IMR-90 (cell line): ENCODE measurements at regions not wholly inside any gene's neighbourhood (a gene's known extent, or its start where the extent isn't known, plus 50 kb on each side); places are given as distances from the start of the nearest gene placed in this dataset.

ENCODE experiments used
- ATAC-seq: fragments of 200-7000 bp; cut with Tn5 transposase; 2 replicates; pipeline ENCODE4 v1.9.1; 2020; ENCODE audit warnings: low read depth, mild to moderate bottlenecking, moderate library complexity
- BruUV-seq: library from RNA; stranded (reverse); fragments of 400-500 nt; replicated peaks from 2 replicates; lab custom pipeline; 2021; lab: Mats Ljungman, UMichigan
- CTCF ChIA-PET: fragments of 300-600 bp; formaldehyde crosslinking; extraction: SDS; loops from one replicate; lab custom pipeline; 2021; ENCODE audit warnings: antibody characterized with exemption; lab: Yijun Ruan, JAX
- POLR2A ChIA-PET: fragments of 300-600 bp; sonication (Branson Sonifier 250); formaldehyde crosslinking; loops from one replicate; lab custom pipeline; 2022; ENCODE audit warnings: antibody characterized with exemption; ENCODE audit not compliant: unreplicated experiment; lab: Charles Lee
- DNase-seq: peaks from one replicate; pipeline ENCODE4 v3.0.0; 2013
- H2AFZ ChIP-seq: replicated peaks from 2 replicates; pipeline ENCODE3; 2013; ENCODE audit warnings: low read length, mild to moderate bottlenecking; ENCODE audit not compliant: poor library complexity
- H2AK5ac ChIP-seq: 2 replicates; pipeline ENCODE4 v1.6.1; 2013; ENCODE audit warnings: low read depth, low read length, inconsistent platforms
- H2AK9ac ChIP-seq: replicated peaks from 2 replicates; pipeline ENCODE3; 2013; ENCODE audit warnings: mild to moderate bottlenecking, low read depth, low read length, moderate library complexity; ENCODE audit not compliant: poor library complexity
- H2BK120ac ChIP-seq: 2 replicates; pipeline ENCODE4 v1.6.1; 2013; ENCODE audit warnings: low read depth, low read length, inconsistent platforms
- H2BK15ac ChIP-seq: 3 replicates; pipeline ENCODE4 v1.6.1; 2013; ENCODE audit warnings: low read depth, low read length, inconsistent platforms
- H2BK20ac ChIP-seq: 2 replicates; pipeline ENCODE4 v1.6.1; 2013; ENCODE audit warnings: low read depth, mild to moderate bottlenecking, inconsistent platforms, low read length, moderate library complexity
- H2BK5ac ChIP-seq: 2 replicates; pipeline ENCODE4 v1.6.1; 2013; ENCODE audit warnings: mild to moderate bottlenecking, low read depth, low read length, inconsistent platforms; ENCODE audit not compliant: poor library complexity, severe bottlenecking
- H3K14ac ChIP-seq: replicated peaks from 2 replicates; pipeline ENCODE4 v1.6.1; 2013; ENCODE audit warnings: low read depth, low read length, inconsistent platforms
- H3K18ac ChIP-seq: 2 replicates; pipeline ENCODE4 v1.6.1; 2013; ENCODE audit warnings: low read depth, low read length, control low read depth
- H3K23ac ChIP-seq: 2 replicates; pipeline ENCODE4 v1.6.1; 2013; ENCODE audit warnings: low read depth, low read length, inconsistent platforms
- H3K27ac ChIP-seq: 2 replicates; pipeline ENCODE4 v1.5.1; 2013; ENCODE audit warnings: mild to moderate bottlenecking, control low read depth, low read length; ENCODE audit not compliant: insufficient read depth
- H3K27me3 ChIP-seq: 2 replicates; pipeline ENCODE4 v1.6.1; 2013; ENCODE audit warnings: low read length; ENCODE audit not compliant: control insufficient read depth, insufficient read depth
- H3K36me3 ChIP-seq: 2 replicates; pipeline ENCODE4 v1.6.1; 2013; ENCODE audit warnings: low read length, mixed read lengths; ENCODE audit not compliant: control insufficient read depth, insufficient read depth
- H3K4ac ChIP-seq: 2 replicates; pipeline ENCODE4 v1.6.1; 2013; ENCODE audit warnings: low read depth, low read length, inconsistent platforms
- H3K4me1 ChIP-seq: 2 replicates; pipeline ENCODE4 v1.6.1; 2013; ENCODE audit warnings: low read length, mixed read lengths; ENCODE audit not compliant: control insufficient read depth, insufficient read depth
- H3K4me2 ChIP-seq: 2 replicates; pipeline ENCODE4 v1.6.1; 2013; ENCODE audit warnings: low read depth, mild to moderate bottlenecking, control low read depth, low read length, moderate library complexity
- H3K4me3 ChIP-seq: 2 replicates; pipeline ENCODE4 v1.5.1; 2013; ENCODE audit warnings: low read depth, mild to moderate bottlenecking, control low read depth, low read length, moderate library complexity; ENCODE audit not compliant: insufficient read depth
- H3K56ac ChIP-seq: 2 replicates; pipeline ENCODE4 v1.6.1; 2013; ENCODE audit warnings: low read length, inconsistent platforms; ENCODE audit not compliant: insufficient read depth; ENCODE audit errors: extremely low read depth
- H3K79me1 ChIP-seq, 2 experiments: 2 replicates each; pipeline ENCODE4 v1.6.1; 2013; ENCODE audit warnings: low read length in 2 of 2, inconsistent platforms in 1 of 2, low read depth in 1 of 2
- H3K9ac ChIP-seq: 2 replicates; pipeline ENCODE4 v1.6.1; 2013; ENCODE audit warnings: low read depth, low read length, control low read depth
- H3K9me1 ChIP-seq: 2 replicates; pipeline ENCODE4 v1.6.1; 2013; ENCODE audit warnings: low read length, inconsistent platforms; ENCODE audit not compliant: insufficient read depth
- H3K9me3 ChIP-seq: 2 replicates; pipeline ENCODE4 v1.6.1; 2013; ENCODE audit warnings: low read length; ENCODE audit not compliant: control insufficient read depth, insufficient read depth
- H4K20me1 ChIP-seq: 2 replicates; pipeline ENCODE4 v1.6.1; 2013; ENCODE audit warnings: low read length, inconsistent platforms; ENCODE audit not compliant: insufficient read depth
- H4K5ac ChIP-seq: 2 replicates; pipeline ENCODE4 v1.6.1; 2013; ENCODE audit warnings: mild to moderate bottlenecking, low read depth, low read length, control low read depth
- H4K8ac ChIP-seq, 2 experiments: 2 replicates each; pipeline ENCODE4 v1.6.1; 2013; ENCODE audit warnings: low read depth in 2 of 2, low read length in 2 of 2, control low read depth in 1 of 2, inconsistent platforms in 1 of 2
- H4K91ac ChIP-seq: 2 replicates; pipeline ENCODE4 v1.6.1; 2013; ENCODE audit warnings: low read depth, low read length, inconsistent platforms; ENCODE audit not compliant: insufficient read depth
- BHLHE40 ChIP-seq: fragments of 150-350 bp; IDR thresholded peaks from 2 replicates; pipeline ENCODE4 v1.6.1; 2016; ENCODE audit warnings: mild to moderate bottlenecking, low read depth, low read length
- CEBPB ChIP-seq: IDR thresholded peaks from 2 replicates; pipeline ENCODE4 v1.6.1; 2012; ENCODE audit warnings: low read depth, low read length, improper control_type of control experiment
- CTCF ChIP-seq: conservative IDR thresholded peaks from 2 replicates; pipeline ENCODE4 v1.5.1; 2012; ENCODE audit warnings: mild to moderate bottlenecking, low read depth, low read length, improper control_type of control experiment
- ELK1 ChIP-seq: fragments of 150-350 bp; IDR thresholded peaks from 2 replicates; pipeline ENCODE4 v1.6.1; 2016; ENCODE audit warnings: low read depth, mild to moderate bottlenecking, low read length, moderate library complexity, borderline replicate concordance
- FOS ChIP-seq: fragments of 150-350 bp; IDR thresholded peaks from 2 replicates; pipeline ENCODE4 v1.6.1; 2016; ENCODE audit warnings: low read depth, low read length
- MAZ ChIP-seq: IDR thresholded peaks from 2 replicates; pipeline ENCODE4 v1.6.1; 2012; ENCODE audit warnings: low read depth, mild to moderate bottlenecking, low read length, improper control_type of control experiment, moderate library complexity, borderline replicate concordance
- MXI1 ChIP-seq: IDR thresholded peaks from 2 replicates; pipeline ENCODE4 v1.6.1; 2012; ENCODE audit warnings: low read depth, mild to moderate bottlenecking, low read length, moderate library complexity, borderline replicate concordance
- NFE2L2 ChIP-seq: fragments of 150-350 bp; IDR thresholded peaks from 2 replicates; pipeline ENCODE4 v1.6.1; 2016; ENCODE audit warnings: low read depth, mild to moderate bottlenecking, low read length
- POLR2A ChIP-seq: IDR thresholded peaks from 2 replicates; pipeline ENCODE4 v1.6.1; 2012; ENCODE audit warnings: mild to moderate bottlenecking, low read depth, low read length
- RFX5 ChIP-seq: IDR thresholded peaks from 2 replicates; pipeline ENCODE4 v1.8.0; 2012; ENCODE audit warnings: low read depth, mild to moderate bottlenecking, low read length, moderate library complexity
- USF2 ChIP-seq: fragments of 150-350 bp; IDR thresholded peaks from 2 replicates; pipeline ENCODE4 v1.6.1; 2017; ENCODE audit warnings: mild to moderate bottlenecking, antibody characterized with exemption, low read length, low read depth
- WGBS, 2 experiments: methylation state at CpG; one replicate each; pipeline versions ENCODE4 v1.1.5 to v1.1.7; 2013; ENCODE audit warnings: missing lambda C conversion rate in 2 of 2; ENCODE audit not compliant: insufficient read length in 1 of 2; ENCODE audit errors: extremely low coverage in 2 of 2; 5-methylcytosine and 5-hydroxymethylcytosine counted together
- dilution Hi-C: fragments of 300-500 bp; cut with HindIII; formaldehyde crosslinking; loops from one replicate; pipeline ENCODE4 v1.14.3; 2018; ENCODE audit warnings: low sequenced_read_pairs; ENCODE audit not compliant: unreplicated experiment
- in situ Hi-C: fragments of 300-500 bp; cut with MboI; formaldehyde crosslinking; loops from 3 replicates; pipeline ENCODE4 v1.14.3; 2019; ENCODE audit warnings: low sequenced_read_pairs, inconsistent platforms, mixed read lengths
- intact Hi-C: fragments of 100-400 bp; cut with micrococcal nuclease; formaldehyde crosslinking; loops from 2 replicates; pipeline ENCODE4 v1.10.0; 2022

- no peak overlapping the region for H3K18ac ChIP-seq
- no TSS peak for BruUV-seq
- dilution Hi-C loops: no loop called here
These were observed 78.9 kb upstream of the DGKG start for GRCh38 chr3:186440891-186441290.

More at GRCh38 chr3:186440891-186441290, 78.9 kb upstream of the DGKG start:
- Histone ChIP-seq H3K9ac (no peak overlapping the region), H3K27ac (no peak overlapping the region), H4K20me1 (no peaks in the 10 kb centered on the region), H2BK5ac (no peak overlapping the region), H3K4ac (no peak overlapping the region), H4K91ac (no peak overlapping the region), H3K9me1 (peaks cover 2% of the 10 kb centered on the region; the same call in 1 of the 2 replicates), H3K36me3 (no peaks in the 10 kb centered on the region), H2BK120ac (no peak overlapping the region), H3K4me2 (no peak overlapping the region), H3K14ac (no peak overlapping the region), H2AK5ac (no peak overlapping the region), H3K27me3 (peaks cover 12% of the 10 kb centered on the region), H3K9me3 (no peaks in the 10 kb centered on the region), H2AK9ac (no peak overlapping the region), H3K79me1 (no peaks in the 10 kb centered on the region), H3K4me3 (no peak overlapping the region), H4K5ac (no peak overlapping the region), H3K4me1 (no peaks in the 10 kb centered on the region), H4K8ac (no peak overlapping the region), H2AFZ (no peak overlapping the region), H2BK20ac (no peak overlapping the region), H2BK15ac (no peak overlapping the region), H3K56ac (no peak overlapping the region), H3K23ac (no peak overlapping the region)
- in situ Hi-C loops (no loop called here), intact Hi-C loops (no loop called here)
- ATAC-seq (no peak), DNase-seq (no peak)
- ChIA-PET CTCF (no interaction called here), POLR2A (no interaction called here)
- WGBS, 2 experiments: 40% methylated on average over 1 of the region's 3 CpGs; no CpG with 5 or more reads in 1 of the 2 experiments
- TF ChIP-seq FOS (no peak), BHLHE40 (no peak), RFX5 (no peak), MAZ (no peak), USF2 (no peak), CTCF (no peak), CEBPB (no peak), ELK1 (no peak), POLR2A (no peak), MXI1 (no peak), NFE2L2 (no peak)
